ENCODE measurements at regions not wholly inside any gene's neighbourhood (a gene's known extent, or its start where the extent isn't known, plus 50 kb on each side); places are given as distances from the start of the nearest gene placed in this dataset.

- DNase-seq (ENCODE audit: low read depth) = no peak
- no peak for TF ChIP-seq CTCF (IDR thresholded peaks at IDR 0.05; ENCODE audit: control insufficient read depth, extremely low read depth, insufficient read depth)
- H3K4me3 ChIP-seq (ENCODE audit: low read depth, low read length) = no peak overlapping the region
Observed at GRCh38 chr3:11919390-11919789, 72.7 kb upstream of the TAMM41 start.

DNA sequence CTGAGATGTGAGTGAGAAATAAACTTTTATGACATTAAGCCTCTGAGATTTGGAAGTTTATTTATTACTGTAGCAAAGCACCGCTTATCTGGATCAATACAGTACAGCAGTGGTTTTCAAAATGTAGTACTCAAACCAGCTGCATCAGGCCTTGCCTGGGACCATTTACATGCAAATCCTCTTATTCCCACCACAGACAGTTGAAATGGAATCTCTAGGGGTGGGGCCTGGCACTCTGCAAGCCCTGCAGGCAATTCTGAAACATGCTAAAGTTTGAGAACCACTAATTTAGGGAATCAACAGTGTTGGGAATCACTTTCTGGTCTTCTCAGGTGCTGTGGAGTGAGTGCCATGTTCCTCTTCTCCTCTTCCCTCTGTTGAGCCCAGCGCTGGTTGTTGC, 77.8 kb upstream of the TAMM41 start:
- no peak for DNase-seq (ENCODE audit: low read depth)
- no peak overlapping the region for H3K4me3 ChIP-seq (ENCODE audit: low read depth, low read length)
- no peak for TF ChIP-seq CTCF (IDR thresholded peaks at IDR 0.05; ENCODE audit: control insufficient read depth, extremely low read depth, insufficient read depth)

- DNase-seq (ENCODE audit: low read depth) = no peak
- no peak for TF ChIP-seq CTCF (IDR thresholded peaks at IDR 0.05; ENCODE audit: control insufficient read depth, extremely low read depth, insufficient read depth)
- no peak overlapping the region for H3K4me3 ChIP-seq (ENCODE audit: low read depth, low read length)
Observed at GRCh38 chr3:11928381-11928780, 75.8 kb upstream of the SYN2 start.

DNA sequence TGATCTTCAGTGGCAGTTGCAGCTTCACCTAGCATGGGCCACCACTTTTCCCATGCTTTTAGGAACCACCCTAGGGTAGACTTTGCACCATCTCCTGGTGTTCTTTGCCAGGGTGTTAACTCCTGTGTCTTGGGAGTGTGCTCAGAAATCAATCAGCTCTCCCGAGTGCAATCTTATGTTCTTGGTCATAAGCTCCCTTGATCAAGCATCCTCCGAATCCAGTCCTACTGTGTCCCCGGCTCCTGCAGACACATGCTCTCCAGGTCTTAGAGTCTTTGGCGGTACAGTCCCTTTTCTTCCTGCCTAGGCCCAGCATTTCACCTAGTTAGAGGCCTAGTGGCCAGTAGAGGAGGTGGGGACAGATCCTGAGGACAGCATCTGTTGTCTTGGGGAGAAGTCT, 74.7 kb upstream of the SYN2 start:
- TF ChIP-seq CTCF (IDR thresholded peaks at IDR 0.05; ENCODE audit: control insufficient read depth, extremely low read depth, insufficient read depth) = no peak
- DNase-seq (ENCODE audit: low read depth) = no peak
- no peak overlapping the region for H3K4me3 ChIP-seq (ENCODE audit: low read depth, low read length)

DNA sequence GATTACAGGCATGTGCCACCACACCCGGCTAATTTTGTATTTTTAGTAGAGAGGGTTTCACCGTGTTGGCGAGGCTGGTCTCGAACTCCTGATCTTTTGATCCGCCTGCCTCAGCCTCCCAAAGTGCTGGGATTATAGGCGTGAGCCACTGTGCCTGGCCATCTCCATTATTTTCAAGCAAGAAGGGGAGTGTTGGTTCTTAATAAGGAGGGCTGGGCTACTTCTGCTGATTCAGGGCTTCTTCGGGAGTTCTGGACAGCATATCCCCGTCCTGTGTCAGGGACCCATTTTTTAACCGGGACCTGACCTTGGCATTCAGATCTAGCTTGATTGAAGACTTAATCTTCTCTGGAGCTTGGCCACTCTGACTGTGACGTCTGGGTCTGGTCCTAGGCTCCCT, 74.1 kb upstream of the SYN2 start:
- no peak overlapping the region for H3K4me3 ChIP-seq (ENCODE audit: low read depth, low read length)
- no peak for TF ChIP-seq CTCF (IDR thresholded peaks at IDR 0.05; ENCODE audit: control insufficient read depth, extremely low read depth, insufficient read depth)
- DNase-seq (ENCODE audit: low read depth) = no peak

GRCh38 chr3:11932636-11933035, 71.6 kb upstream of the SYN2 start:
- no peak for DNase-seq (ENCODE audit: low read depth)
- H3K4me3 ChIP-seq (ENCODE audit: low read depth, low read length) = no peak overlapping the region
- TF ChIP-seq CTCF (IDR thresholded peaks at IDR 0.05; ENCODE audit: control insufficient read depth, extremely low read depth, insufficient read depth) = no peak

DNA sequence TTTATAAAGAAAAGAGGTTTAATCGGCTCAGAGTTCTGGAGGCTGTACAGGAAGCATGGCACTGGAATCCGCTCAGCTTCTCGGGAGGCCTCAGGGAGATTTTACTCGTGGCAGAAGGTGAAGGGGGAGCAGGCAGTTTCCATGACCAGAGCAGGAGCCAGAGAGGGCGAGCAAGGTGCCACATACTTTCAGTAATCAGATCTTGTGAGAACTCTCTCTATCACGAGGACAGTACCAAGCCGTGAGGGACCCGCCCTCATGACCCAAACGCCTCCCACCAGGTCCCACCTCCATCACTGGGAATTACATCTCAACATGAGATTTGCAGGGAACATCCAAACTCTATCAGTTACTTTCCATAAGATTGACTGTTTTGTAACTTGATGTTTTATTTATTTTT, 70.7 kb upstream of the SYN2 start:
- no peak for DNase-seq (ENCODE audit: low read depth)
- H3K4me3 ChIP-seq (ENCODE audit: low read depth, low read length) = no peak overlapping the region
- no peak for TF ChIP-seq CTCF (IDR thresholded peaks at IDR 0.05; ENCODE audit: control insufficient read depth, extremely low read depth, insufficient read depth)
